ENCODE measurements at regions not wholly inside any gene's neighbourhood (a gene's known extent, or its start where the extent isn't known, plus 50 kb on each side); places are given as distances from the start of the nearest gene placed in this dataset.
A peak's percentile ranks its signal among the peaks of the same experiment; 100 is the strongest.

- H3K27me3 Mint-ChIP-seq (ENCODE audit: insufficient read depth, low read depth, poor library complexity) = no peaks in the 10 kb centered on the region
- Histone ChIP-seq H3F3A (replicated peaks; ENCODE audit: low read depth) (no peaks in the 10 kb centered on the region), H4K20me1 (replicated peaks; ENCODE audit: insufficient read depth) (no peaks in the 10 kb centered on the region), H3K9me2 (ENCODE audit: insufficient read depth) (no peaks in the 10 kb centered on the region), H3K79me2 (replicated peaks; ENCODE audit: insufficient read depth) (no peaks in the 10 kb centered on the region), H3K4me2 (no peak overlapping the region), H3K4me1 (ENCODE audit: insufficient read depth) (no peaks in the 10 kb centered on the region), H3K4me3 (no peak overlapping the region), H3K36me3 (ENCODE audit: insufficient read depth) (no peaks in the 10 kb centered on the region), H3K27ac (ENCODE audit: low read depth) (no peak overlapping the region), H3K27me3 (ENCODE audit: insufficient read depth) (no peaks in the 10 kb centered on the region), H2AFZ (no peak overlapping the region)
- H3K36me3 Mint-ChIP-seq (ENCODE audit: low read depth) = no peaks in the 10 kb centered on the region
- H3K4me3 Mint-ChIP-seq = no peak overlapping the region
- H3K27ac Mint-ChIP-seq = no peak overlapping the region
- no peak for ATAC-seq
- TF ChIP-seq ZNF114 (CRISPR knock-in tag; IDR thresholded peaks at IDR 0.05) (no peak), ZNF331 (CRISPR knock-in tag; IDR thresholded peaks at IDR 0.05; ENCODE audit: low read depth) (no peak), CTCF (conservative IDR thresholded peaks at IDR 0.05; ENCODE audit: low read depth in 2 of 2) (peak in 1 of 2 experiments; percentile 21; a peak in 2 of 4 replicates)
- peaks cover 6% of the 10 kb centered on the region; the same call in 1 of the 3 replicates for H3K9me3 Mint-ChIP-seq
- DNase-seq (ENCODE audit: low spot score) = peak; percentile 2
- H3K4me1 Mint-ChIP-seq = no peaks in the 10 kb centered on the region
Measured at GRCh38 chr6:81130969-81131368, 621.5 kb downstream of the TENT5A start.

DNA sequence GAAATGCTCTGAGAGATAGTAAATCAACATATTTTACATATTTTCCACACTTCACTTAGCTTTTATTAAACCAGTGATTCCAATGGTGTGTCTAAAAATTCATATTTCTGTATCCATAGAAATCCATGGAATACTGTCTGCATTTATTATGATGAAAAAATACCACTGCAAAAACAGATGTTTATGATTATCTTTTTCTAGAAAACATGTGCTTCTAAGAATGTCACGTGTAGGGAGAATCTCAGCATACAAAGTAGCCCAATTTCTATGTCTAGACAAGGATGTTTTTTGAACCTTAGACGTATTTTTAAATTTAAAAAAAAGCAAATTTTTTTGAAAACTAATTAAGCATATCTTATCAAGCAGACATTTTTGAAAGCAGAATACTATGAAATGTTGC is 622.4 kb downstream of the TENT5A start:
- H3K27ac ChIP-seq (ENCODE audit: low read depth) = no peak overlapping the region
- ATAC-seq = no peak
- no peaks in the 10 kb centered on the region for H3F3A ChIP-seq (replicated peaks; ENCODE audit: low read depth)
- H3K27me3 Mint-ChIP-seq (ENCODE audit: insufficient read depth, low read depth, poor library complexity) = no peaks in the 10 kb centered on the region
- H3K36me3 Mint-ChIP-seq (ENCODE audit: low read depth) = no peaks in the 10 kb centered on the region
- no peaks in the 10 kb centered on the region for H3K27me3 ChIP-seq (ENCODE audit: insufficient read depth)
- no peaks in the 10 kb centered on the region for H3K9me3 Mint-ChIP-seq
- no peaks in the 10 kb centered on the region for H3K4me1 Mint-ChIP-seq
- no peaks in the 10 kb centered on the region for H3K36me3 ChIP-seq (ENCODE audit: insufficient read depth)
- H3K4me3 ChIP-seq = no peak overlapping the region
- TF ChIP-seq REST (IDR thresholded peaks at IDR 0.05; ENCODE audit: unreplicated experiment) = no peak
- TF ChIP-seq, protein P1, sequence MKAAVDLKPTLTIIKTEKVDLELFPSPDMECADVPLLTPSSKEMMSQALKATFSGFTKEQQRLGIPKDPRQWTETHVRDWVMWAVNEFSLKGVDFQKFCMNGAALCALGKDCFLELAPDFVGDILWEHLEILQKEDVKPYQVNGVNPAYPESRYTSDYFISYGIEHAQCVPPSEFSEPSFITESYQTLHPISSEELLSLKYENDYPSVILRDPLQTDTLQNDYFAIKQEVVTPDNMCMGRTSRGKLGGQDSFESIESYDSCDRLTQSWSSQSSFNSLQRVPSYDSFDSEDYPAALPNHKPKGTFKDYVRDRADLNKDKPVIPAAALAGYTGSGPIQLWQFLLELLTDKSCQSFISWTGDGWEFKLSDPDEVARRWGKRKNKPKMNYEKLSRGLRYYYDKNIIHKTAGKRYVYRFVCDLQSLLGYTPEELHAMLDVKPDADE (IDR thresholded peaks at IDR 0.05) = no peak
- DNase-seq (ENCODE audit: low spot score) = no peak
- H3K4me1 ChIP-seq (ENCODE audit: insufficient read depth) = no peaks in the 10 kb centered on the region
- H3K79me2 ChIP-seq (replicated peaks; ENCODE audit: insufficient read depth) = no peaks in the 10 kb centered on the region
- H3K4me2 ChIP-seq = no peak overlapping the region
- H4K20me1 ChIP-seq (replicated peaks; ENCODE audit: insufficient read depth) = no peaks in the 10 kb centered on the region
- no peak overlapping the region for H2AFZ ChIP-seq
- H3K9me2 ChIP-seq (ENCODE audit: insufficient read depth) = no peaks in the 10 kb centered on the region
- no peak overlapping the region for H3K4me3 Mint-ChIP-seq
- no peak overlapping the region for H3K27ac Mint-ChIP-seq

Measured in GM23338 (cell line).